OCI-LY3 (cell line): ENCODE measurements at regions not wholly inside any gene's neighbourhood (a gene's known extent, or its start where the extent isn't known, plus 50 kb on each side); places are given as distances from the start of the nearest gene placed in this dataset.

Source experiments
- H2AFZ ChIP-seq: fragments of 200-600, 300-600 bp; shearing (Covaris generic); 2 replicates; pipeline ENCODE4 v1.6.0; 2014; ENCODE audit warnings: antibody characterized with exemption, low read depth, low read length
- H3K27ac ChIP-seq: fragments of 200-600, 300-600 bp; sonication (generic); 2 replicates; pipeline ENCODE4 v1.5.1; 2014; ENCODE audit warnings: mild to moderate bottlenecking, low read length, moderate library complexity, mixed read lengths
- H3K27me3 ChIP-seq: fragments of 200-600, 300-600 bp; sonication (generic); 2 replicates; pipeline ENCODE4 v1.6.1; 2014; ENCODE audit warnings: low read depth, low read length, mixed read lengths
- H3K36me3 ChIP-seq: fragments of 200-600, 300-600 bp; sonication (generic); replicated peaks from 2 replicates; pipeline ENCODE3; 2014; ENCODE audit warnings: low read depth, low read length, mixed read lengths
- H3K4me1 ChIP-seq: fragments of 300-600, 200-600 bp; sonication (generic); 2 replicates; pipeline ENCODE4 v1.6.1; 2014; ENCODE audit warnings: low read length, mixed read lengths
- H3K4me2 ChIP-seq: fragments of 200-600, 300-600 bp; sonication (generic); 2 replicates; pipeline ENCODE4 v1.6.1; 2014; ENCODE audit warnings: low read length, mixed read lengths
- H3K4me3 ChIP-seq: fragments of 300-600, 200-600 bp; sonication (generic); 2 replicates; pipeline ENCODE4 v1.5.1; 2014; ENCODE audit warnings: antibody characterized with exemption, mild to moderate bottlenecking, low read length, moderate library complexity
- H3K79me2 ChIP-seq: fragments of 300-600, 200-600 bp; shearing (Covaris generic); 2 replicates; pipeline ENCODE4 v1.6.1; 2014; ENCODE audit warnings: mild to moderate bottlenecking, low read length, mixed read lengths
- H3K9ac ChIP-seq: fragments of 300-600, 200-600 bp; shearing (Covaris generic); 2 replicates; pipeline ENCODE4 v1.6.0; 2014; ENCODE audit warnings: mild to moderate bottlenecking, low read length, moderate library complexity
- H3K9me3 ChIP-seq: fragments of 200-600, 300-600 bp; shearing (Covaris generic); 2 replicates; pipeline ENCODE4 v1.6.1; 2014; ENCODE audit warnings: low read length, mixed read lengths; ENCODE audit not compliant: insufficient read depth
- H4K20me1 ChIP-seq: fragments of 200-600, 300-600 bp; sonication (generic); 2 replicates; pipeline ENCODE4 v1.6.1; 2016; ENCODE audit warnings: low read length, mixed read lengths; ENCODE audit not compliant: insufficient read depth
- CTCF ChIP-seq: fragments of 200-600, 300-600 bp; sonication (generic); IDR thresholded peaks from 2 replicates; pipeline ENCODE4 v1.5.1; 2014; ENCODE audit warnings: antibody characterized with exemption, low read length, low read depth
- EZH2phosphoT487 ChIP-seq: fragments of 200-600 bp; shearing (Covaris generic); IDR thresholded peaks from 2 replicates; pipeline ENCODE4 v1.6.1; 2018; ENCODE audit warnings: antibody characterized with exemption, mixed run types, low read depth

GRCh38 chr18:24603151-24603550 lies 142.7 kb downstream of the HRH4 start:
- Histone ChIP-seq H3K4me1 (no peaks in the 10 kb centered on the region), H4K20me1 (no peaks in the 10 kb centered on the region), H3K9ac (no peak overlapping the region), H3K4me3 (no peak overlapping the region), H3K79me2 (no peaks in the 10 kb centered on the region), H3K9me3 (no peaks in the 10 kb centered on the region), H3K4me2 (no peak overlapping the region), H3K27ac (no peak overlapping the region), H3K27me3 (peaks cover 18% of the 10 kb centered on the region; the same call in 1 of the 2 replicates), H3K36me3 (no peaks in the 10 kb centered on the region), H2AFZ (no peak overlapping the region)
- no peak for TF ChIP-seq EZH2phosphoT487
- no peak for TF ChIP-seq CTCF

GRCh38 chr18:24605444-24605843 lies 145.0 kb downstream of the HRH4 start:
- Histone ChIP-seq H3K27me3 (peaks cover 4% of the 10 kb centered on the region; the same call in 1 of the 2 replicates), H3K4me1 (no peaks in the 10 kb centered on the region), H3K4me2 (no peak overlapping the region), H3K9me3 (no peaks in the 10 kb centered on the region), H3K4me3 (no peak overlapping the region), H4K20me1 (no peaks in the 10 kb centered on the region), H3K9ac (no peak overlapping the region), H3K27ac (no peak overlapping the region), H3K79me2 (no peaks in the 10 kb centered on the region), H2AFZ (no peak overlapping the region), H3K36me3 (no peaks in the 10 kb centered on the region)
- TF ChIP-seq CTCF, result no peak
- no peak for TF ChIP-seq EZH2phosphoT487

GRCh38 chr18:24609254-24609653 lies 148.8 kb downstream of the HRH4 start:
- Histone ChIP-seq H3K27ac (no peak overlapping the region), H3K36me3 (no peaks in the 10 kb centered on the region), H3K79me2 (no peaks in the 10 kb centered on the region), H3K4me3 (no peak overlapping the region), H3K9ac (no peak overlapping the region), H3K4me2 (no peak overlapping the region), H3K27me3 (peaks cover 4% of the 10 kb centered on the region; the same call in 1 of the 2 replicates), H3K9me3 (no peaks in the 10 kb centered on the region), H4K20me1 (no peaks in the 10 kb centered on the region), H2AFZ (no peak overlapping the region), H3K4me1 (no peaks in the 10 kb centered on the region)
- TF ChIP-seq CTCF, result no peak
- TF ChIP-seq EZH2phosphoT487, result no peak

- Histone ChIP-seq H3K9ac (no peak overlapping the region), H2AFZ (no peak overlapping the region)
- TF ChIP-seq CTCF (no peak), EZH2phosphoT487 (no peak)
These were observed 150.6 kb downstream of the HRH4 start for GRCh38 chr18:24611075-24611474.

More at GRCh38 chr18:24611075-24611474, 150.6 kb downstream of the HRH4 start:
- Histone ChIP-seq H3K4me3 (no peak overlapping the region), H3K36me3 (no peaks in the 10 kb centered on the region), H3K79me2 (no peaks in the 10 kb centered on the region), H3K4me2 (no peak overlapping the region), H3K27me3 (no peaks in the 10 kb centered on the region; the same call in 1 of the 2 replicates), H4K20me1 (no peaks in the 10 kb centered on the region), H3K9me3 (no peaks in the 10 kb centered on the region), H3K4me1 (no peaks in the 10 kb centered on the region), H3K27ac (no peak overlapping the region)
